ENCODE measurements at regions not wholly inside any gene's neighbourhood (a gene's known extent, or its start where the extent isn't known, plus 50 kb on each side); places are given as distances from the start of the nearest gene placed in this dataset.

- intact Hi-C loops (cut with micrococcal nuclease): no loop called here
- TF ChIP-seq CTCF (IDR thresholded peaks at IDR 0.05): no peak
- no peaks in the 10 kb centered on the region for H3K36me3 Mint-ChIP-seq (ENCODE audit: low read depth)
- CTCF ChIA-PET: no interaction called here
- no peaks in the 10 kb centered on the region for H3K9me3 Mint-ChIP-seq
- POLR2A ChIA-PET: no interaction called here
- H3K27ac Mint-ChIP-seq: no peak overlapping the region
- H3K4me1 Mint-ChIP-seq: no peaks in the 10 kb centered on the region
- no peak for ATAC-seq (ENCODE audit: low read depth)
- no peak overlapping the region for H3K4me3 Mint-ChIP-seq
- no peak for DNase-seq
- no peaks in the 10 kb centered on the region for H3K27me3 Mint-ChIP-seq
Observed at GRCh38 chr7:48748081-48748833, 176.1 kb upstream of the CDC14C start.

- intact Hi-C loops (cut with micrococcal nuclease): no loop called here
- Mint-ChIP-seq H3K36me3 (ENCODE audit: low read depth) (no peaks in the 10 kb centered on the region), H3K4me1 (no peaks in the 10 kb centered on the region), H3K9me3 (peaks cover 3% of the 10 kb centered on the region), H3K27me3 (no peaks in the 10 kb centered on the region), H3K4me3 (no peak overlapping the region), H3K27ac (no peak overlapping the region)
- ChIA-PET CTCF (no interaction called here), POLR2A (no interaction called here)
- ATAC-seq (ENCODE audit: low read depth) (no peak), DNase-seq (no peak)
- no peak for TF ChIP-seq CTCF (IDR thresholded peaks at IDR 0.05)
Observed at GRCh38 chr7:48755061-48755555, 169.2 kb upstream of the CDC14C start.

GRCh38 chr7:48759431-48760080, 164.8 kb upstream of the CDC14C start:
- ChIA-PET POLR2A (no interaction called here), CTCF (no interaction called here)
- no peak overlapping the region for H3K27ac Mint-ChIP-seq
- ATAC-seq (ENCODE audit: low read depth) (no peak), DNase-seq (no peak)
- no peaks in the 10 kb centered on the region for H3K27me3 Mint-ChIP-seq
- H3K36me3 Mint-ChIP-seq (ENCODE audit: low read depth): no peaks in the 10 kb centered on the region
- no peaks in the 10 kb centered on the region for H3K4me1 Mint-ChIP-seq
- TF ChIP-seq CTCF (IDR thresholded peaks at IDR 0.05): no peak
- no peak overlapping the region for H3K4me3 Mint-ChIP-seq
- H3K9me3 Mint-ChIP-seq: peaks cover 7% of the 10 kb centered on the region
- intact Hi-C loops (cut with micrococcal nuclease): no loop called here

GRCh38 chr7:48760528-48761265, 163.7 kb upstream of the CDC14C start:
- ChIA-PET POLR2A (no interaction called here), CTCF (no interaction called here)
- Mint-ChIP-seq H3K36me3 (ENCODE audit: low read depth) (no peaks in the 10 kb centered on the region), H3K27ac (no peak overlapping the region), H3K4me1 (no peaks in the 10 kb centered on the region), H3K27me3 (no peaks in the 10 kb centered on the region), H3K9me3 (peaks cover 7% of the 10 kb centered on the region), H3K4me3 (no peak overlapping the region)
- intact Hi-C loops (cut with micrococcal nuclease): no loop called here
- ATAC-seq (ENCODE audit: low read depth): no peak
- no peak for TF ChIP-seq CTCF (IDR thresholded peaks at IDR 0.05)
- no peak for DNase-seq

- no peak overlapping the region for H3K27ac Mint-ChIP-seq
- POLR2A ChIA-PET: no interaction called here
- CTCF ChIA-PET: no interaction called here
- no peaks in the 10 kb centered on the region for H3K36me3 Mint-ChIP-seq (ENCODE audit: low read depth)
- peaks cover 14% of the 10 kb centered on the region for H3K9me3 Mint-ChIP-seq
- no peak for ATAC-seq (ENCODE audit: low read depth)
- intact Hi-C loops (cut with micrococcal nuclease): no loop called here
- no peaks in the 10 kb centered on the region for H3K27me3 Mint-ChIP-seq
- TF ChIP-seq CTCF (IDR thresholded peaks at IDR 0.05): no peak
- H3K4me3 Mint-ChIP-seq: no peak overlapping the region
- no peaks in the 10 kb centered on the region for H3K4me1 Mint-ChIP-seq
- DNase-seq: no peak
Observed at GRCh38 chr7:48780862-48781261, 143.5 kb upstream of the CDC14C start.

All from activated B cell treated with CpG ODN at 0.5 μM for 24 hours (primary cell).